ENCODE measurements at regions not wholly inside any gene's neighbourhood (a gene's known extent, or its start where the extent isn't known, plus 50 kb on each side); places are given as distances from the start of the nearest gene placed in this dataset.

DNA sequence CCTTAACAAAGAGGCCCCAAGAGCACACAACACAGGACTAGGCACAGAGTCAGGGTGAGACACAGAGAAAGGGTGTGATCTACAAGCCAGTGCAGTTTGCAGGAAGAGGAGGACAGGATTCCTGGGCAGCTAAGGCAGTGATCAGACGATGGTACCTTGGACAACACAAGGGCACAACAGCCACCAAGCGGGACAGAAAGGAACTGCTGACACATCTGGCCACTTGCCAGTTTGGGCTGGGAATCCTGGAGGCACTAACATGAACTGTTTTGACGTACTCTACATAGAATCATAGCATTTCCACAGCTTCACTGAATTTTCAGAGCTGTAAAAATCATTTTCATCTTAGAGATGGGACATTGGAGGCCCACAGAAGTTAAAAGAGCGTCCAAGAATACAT lies 221.5 kb upstream of the SLC35G4 start:
- no peaks in the 10 kb centered on the region for H3K4me1 ChIP-seq
- H3K27ac ChIP-seq, result no peak overlapping the region
- peak; percentile 44 to 87 (median 58) for TF ChIP-seq CTCF (IDR thresholded peaks at IDR 0.05 in 4 of 5, conservative IDR thresholded peaks at IDR 0.05 in 1 of 5)
- TF ChIP-seq POLR2A (IDR thresholded peaks at IDR 0.05), result no peak
- intact Hi-C loops (cut with DNase I; ENCODE audit: low total_unique reads) (loop anchor here (1.0 to 10.0 kb wide), 2 partner anchors 78 to 127 kb away; no protein-coding TSS in a partner anchor), in situ Hi-C loops (cut with MboI; ENCODE audit: low sequenced_read_pairs in 4 of 4) (loop anchor here in 1 of 4 donors (10.0 kb wide), 1 partner anchor 73 kb away; no protein-coding TSS in a partner anchor)
- H3K9me3 ChIP-seq, result no peaks in the 10 kb centered on the region
- no peak overlapping the region for H3K4me3 ChIP-seq
- no peaks in the 10 kb centered on the region for H3K27me3 ChIP-seq
- H3K36me3 ChIP-seq, result no peaks in the 10 kb centered on the region
- ATAC-seq (peak; percentile 75 to 99), DNase-seq (peak; percentile 54 to 80)

DNA sequence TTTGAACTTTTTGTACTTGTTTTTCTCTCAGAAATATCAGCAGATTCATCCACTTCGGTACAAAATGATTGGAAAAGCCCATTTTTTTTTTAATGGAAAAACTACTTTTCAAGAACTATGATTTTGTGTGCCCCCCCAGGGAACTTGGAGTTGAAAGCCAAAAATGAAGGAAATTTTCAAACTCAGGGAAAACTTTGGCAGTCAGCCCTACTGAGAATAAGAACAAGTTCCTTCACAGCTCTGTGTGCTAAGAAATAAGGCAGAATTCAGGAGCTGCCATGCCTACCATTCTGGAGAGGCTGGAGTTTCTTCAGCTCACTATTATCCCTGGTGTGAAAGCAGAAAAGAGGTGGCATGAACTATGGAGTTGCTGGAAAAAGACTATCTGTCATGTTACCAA lies 226.0 kb upstream of the SLC35G4 start:
- ATAC-seq, result no peak

DNA sequence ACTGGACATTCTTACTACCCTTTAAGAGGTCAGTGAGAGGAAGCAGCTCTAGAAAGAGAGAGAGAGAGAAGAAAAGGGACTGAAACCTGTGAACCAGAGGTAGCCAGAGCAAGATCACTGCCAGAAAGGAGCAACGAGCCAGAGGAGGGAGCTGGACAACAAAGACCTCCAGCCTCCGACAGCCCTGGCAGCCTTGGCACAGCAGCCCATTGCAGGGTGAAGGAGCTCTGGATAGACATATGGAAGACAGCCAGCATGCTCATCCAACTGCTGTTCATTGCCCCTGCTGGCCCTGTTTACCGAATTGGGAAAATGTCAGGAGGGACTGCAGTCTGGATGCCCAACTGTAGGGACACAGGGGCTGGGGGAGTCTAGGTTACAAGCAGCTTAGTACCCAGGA lies 228.4 kb upstream of the SLC35G4 start:
- Histone ChIP-seq H3K4me3 (no peak overlapping the region), H3K27ac (no peak overlapping the region), H3K4me1 (no peaks in the 10 kb centered on the region), H3K27me3 (no peaks in the 10 kb centered on the region), H3K9me3 (no peaks in the 10 kb centered on the region), H3K36me3 (no peaks in the 10 kb centered on the region)
- no peak for TF ChIP-seq CTCF (IDR thresholded peaks at IDR 0.05 in 4 of 5, conservative IDR thresholded peaks at IDR 0.05 in 1 of 5)
- no peak for TF ChIP-seq POLR2A (IDR thresholded peaks at IDR 0.05)
- DNase-seq (no peak), ATAC-seq (no peak)
- intact Hi-C loops (cut with DNase I; ENCODE audit: low total_unique reads), result loop anchor here (10.0 kb wide), 1 partner anchor 134 kb away; no protein-coding TSS in a partner anchor
- in situ Hi-C loops (cut with MboI; ENCODE audit: low sequenced_read_pairs in 4 of 4), result loop anchor here in 1 of 4 donors (10.0 kb wide), 1 partner anchor 66 kb away; no protein-coding TSS in a partner anchor

More for the DNA sequence above, 226.0 kb upstream of the SLC35G4 start:
- no peak overlapping the region for H3K27ac ChIP-seq
- no peak for DNase-seq
- TF ChIP-seq POLR2A (IDR thresholded peaks at IDR 0.05) (no peak), CTCF (IDR thresholded peaks at IDR 0.05 in 4 of 5, conservative IDR thresholded peaks at IDR 0.05 in 1 of 5) (no peak)
- no peak overlapping the region for H3K4me3 ChIP-seq
- intact Hi-C loops (cut with DNase I; ENCODE audit: low total_unique reads) (loop anchor here (10.0 kb wide), 1 partner anchor 131 kb away; no protein-coding TSS in a partner anchor), in situ Hi-C loops (cut with MboI; ENCODE audit: low sequenced_read_pairs in 4 of 4) (loop anchor here in 1 of 4 donors (10.0 kb wide), 1 partner anchor 69 kb away; no protein-coding TSS in a partner anchor)
- no peaks in the 10 kb centered on the region for H3K9me3 ChIP-seq
- no peaks in the 10 kb centered on the region for H3K36me3 ChIP-seq
- H3K27me3 ChIP-seq, result no peaks in the 10 kb centered on the region
- H3K4me1 ChIP-seq, result no peaks in the 10 kb centered on the region

GRCh38 chr18:11379660-11380059 lies 229.7 kb upstream of the SLC35G4 start:
- no peak overlapping the region for H3K4me3 ChIP-seq
- H3K36me3 ChIP-seq, result no peaks in the 10 kb centered on the region
- ATAC-seq, result no peak
- no peak for TF ChIP-seq POLR2A (IDR thresholded peaks at IDR 0.05)
- TF ChIP-seq CTCF (IDR thresholded peaks at IDR 0.05 in 4 of 5, conservative IDR thresholded peaks at IDR 0.05 in 1 of 5), result no peak
- H3K27me3 ChIP-seq, result no peaks in the 10 kb centered on the region
- no peaks in the 10 kb centered on the region for H3K9me3 ChIP-seq
- in situ Hi-C loops (cut with MboI; ENCODE audit: low sequenced_read_pairs in 4 of 4), result loop anchor here in 1 of 4 donors (10.0 kb wide), 1 partner anchor 65 kb away; no protein-coding TSS in a partner anchor
- DNase-seq, result no peak
- no peak overlapping the region for H3K27ac ChIP-seq
- no peaks in the 10 kb centered on the region for H3K4me1 ChIP-seq
- intact Hi-C loops (cut with DNase I; ENCODE audit: low total_unique reads), result loop anchor here (10.0 kb wide), 1 partner anchor 135 kb away; no protein-coding TSS in a partner anchor

All from gastrocnemius medialis (tissue), 4 donors.